Heart right ventricle (tissue), 16 donors: ENCODE measurements at regions not wholly inside any gene's neighbourhood (a gene's known extent, or its start where the extent isn't known, plus 50 kb on each side); places are given as distances from the start of the nearest gene placed in this dataset.

Experiments
- ATAC-seq, 8 donors: fragments of 200-7000 bp; cut with Tn5 transposase; one replicate each; pipeline ENCODE4 v1.9.1; 2020; ENCODE audit warnings: mild to moderate bottlenecking in 8 of 8, moderate library complexity in 8 of 8, moderate number of reproducible peaks in 1 of 8
- DNase-seq, 2 donors: peaks; one replicate each; pipeline ENCODE4 v3.0.0-alpha.2; 2020
- H3K27ac ChIP-seq, 10 donors: fragments of 200-600 bp; sonication (generic) in 2 of 10; one replicate each; pipeline versions ENCODE4 v1.5.0 to v1.8.0; 2020 to 2022; ENCODE audit warnings: mild to moderate bottlenecking in 3 of 10
- H3K27me3 ChIP-seq, 7 donors: fragments of 200-600 bp; one replicate each; pipeline ENCODE4 v1.8.0; 2021 to 2022; ENCODE audit warnings: mild to moderate bottlenecking in 2 of 7
- H3K36me3 ChIP-seq, 9 donors: fragments of 200-600 bp; sonication (generic) in 1 of 9; one replicate each; pipeline versions ENCODE4 v1.5.0 to v1.8.0; 2020 to 2022; ENCODE audit warnings: mild to moderate bottlenecking in 2 of 9
- H3K4me1 ChIP-seq, 9 donors: fragments of 200-600 bp; sonication (generic) in 1 of 9; one replicate each; pipeline versions ENCODE4 v1.5.0 to v1.8.0; 2020 to 2022; ENCODE audit warnings: mild to moderate bottlenecking in 4 of 9
- H3K4me3 ChIP-seq, 10 donors: fragments of 200-600 bp; sonication (generic) in 2 of 10; one replicate each; pipeline versions ENCODE4 v1.5.0 to v1.8.0; 2020 to 2022; ENCODE audit warnings: mild to moderate bottlenecking in 7 of 10, moderate library complexity in 2 of 10
- H3K9me3 ChIP-seq, 11 donors: fragments of 200-600 bp in 10 of 11; sonication (generic) in 2 of 11; one replicate each; pipeline versions ENCODE4 v1.5.0 to v1.8.0; 2013 to 2022; ENCODE audit warnings: mild to moderate bottlenecking in 2 of 11, control low read depth in 1 of 11, moderate library complexity in 1 of 11
- CTCF ChIP-seq, 9 donors: fragments of 200-600 bp; sonication (generic) in 2 of 9; IDR thresholded peaks; one replicate each; pipeline versions ENCODE4 v1.5.0 to v1.8.0; 2021 to 2022; ENCODE audit warnings: antibody characterized with exemption in 9 of 9, mild to moderate bottlenecking in 5 of 9, moderate library complexity in 1 of 9
- WGBS, 2 donors: extraction: QIAGEN DNeasy Blood & Tissue Kit; methylation state at CpG; one replicate each; pipeline ENCODE4 v1.1.7; 2013; ENCODE audit warnings: inconsistent platforms in 1 of 2; 5-methylcytosine and 5-hydroxymethylcytosine counted together
- intact Hi-C, 10 donors: fragments of 100-400 bp; cut with DNase I; formaldehyde crosslinking; loops; one replicate each; pipeline versions ENCODE4 v1.11.1 to v1.14.2; 2022
- donor health status: Arrhythmogenic right ventricular cardiomyopathy.
- donor health status: ischemic (EF 13 %, LVEDD 7.1; RV severe dilation, severe dysfunction).
- donor health status: healthy with polysubstance abuse.
- donor health status: DM: no; HTN: yes; CAD: no.
- donor health status: DM: no; HTN: no; CAD: no.
- donor health status: ischemic (EF 25% LVEDD 6.9; RV normal size, moderate dysfunction).
- donor health status: ischemic (EF 25% LVEDD 5.7; RV mildly dilated, moderate dysfunction).
- donor health status: healthy.
- donor health status: DM: yes; HTN: yes; CAD: no.
- donor health status: Ischemic cardiomyopathy.
- donor health status: ischemic (EF 35%, LVEDD 5.7; RV mildly dilated, moderate dysfunction).
- donor health status: nonischemic (EF 11% LVEDD 7.7; RV severe dilation, severe dysfunction).
- donor health status: DM: yes; HTN: yes; CAD: no.
- donor health status: PGD.
- donor health status: ischemic (EF 29% LVEDD 5.4; RV normal size, mild dysfunction).
- donor health status: nonischemic (EF 23%, LVEDD 6.1; RV moderate dilation, normal function).

GRCh38 chr12:19032826-19033225 lies 96.7 kb upstream of the PLEKHA5 start:
- no peaks in the 10 kb centered on the region for H3K36me3 ChIP-seq
- no peak overlapping the region for H3K27ac ChIP-seq
- H3K4me1 ChIP-seq: peaks cover 0 to 28% (median 17%) of the 10 kb centered on the region in 9 donors
- DNase-seq: no peak
- 85 to 88% methylated on average over 5 of the region's 5 CpGs for WGBS, 2 donors
- peaks cover 0 to 17% (median 0%) of the 10 kb centered on the region in 11 donors for H3K9me3 ChIP-seq
- no peak for TF ChIP-seq CTCF (IDR thresholded peaks at IDR 0.05)
- no peaks in the 10 kb centered on the region for H3K27me3 ChIP-seq
- intact Hi-C loops: loop anchor here in 3 of 10 donors (10.0 kb wide), 3 partner anchors 148 to 278 kb away; no protein-coding TSS in a partner anchor
- no peak for ATAC-seq
- H3K4me3 ChIP-seq: no peak overlapping the region

- Histone ChIP-seq H3K4me3 (no peak overlapping the region), H3K4me1 (peaks cover 0 to 32% (median 19%) of the 10 kb centered on the region in 9 donors), H3K27ac (no peak overlapping the region), H3K36me3 (no peaks in the 10 kb centered on the region), H3K27me3 (no peaks in the 10 kb centered on the region), H3K9me3 (peaks cover 0 to 17% (median 0%) of the 10 kb centered on the region in 11 donors)
- DNase-seq (no peak), ATAC-seq (no peak)
- TF ChIP-seq CTCF (IDR thresholded peaks at IDR 0.05): no peak
- WGBS, 2 donors: 88 to 90% methylated on average over 2 of the region's 2 CpGs
- intact Hi-C loops: loop anchor here in 3 of 10 donors (10.0 kb wide), 3 partner anchors 148 to 278 kb away; no protein-coding TSS in a partner anchor
These were observed 96.3 kb upstream of the PLEKHA5 start for GRCh38 chr12:19033244-19033643.

GRCh38 chr12:19034937-19035336 lies 94.6 kb upstream of the PLEKHA5 start:
- TF ChIP-seq CTCF (IDR thresholded peaks at IDR 0.05): no peak
- DNase-seq (no peak), ATAC-seq (no peak)
- H3K4me1 ChIP-seq: peaks cover 0 to 48% (median 23%) of the 10 kb centered on the region in 9 donors
- intact Hi-C loops: loop anchor here in 5 of 10 donors (5.0 to 10.0 kb wide), 9 partner anchors 97 to 283 kb away; no protein-coding TSS in a partner anchor
- peaks cover 0 to 17% (median 0%) of the 10 kb centered on the region in 11 donors for H3K9me3 ChIP-seq
- peak overlapping the region in 5 of 10 donors; percentile 14 to 83 (median 59) for H3K27ac ChIP-seq
- WGBS, 2 donors: 57 to 60% methylated on average over 2 of the region's 2 CpGs
- no peaks in the 10 kb centered on the region for H3K27me3 ChIP-seq
- H3K36me3 ChIP-seq: no peaks in the 10 kb centered on the region
- H3K4me3 ChIP-seq: no peak overlapping the region

GRCh38 chr12:19035536-19035935 lies 94.0 kb upstream of the PLEKHA5 start:
- peak overlapping the region in 8 of 10 donors; percentile 14 to 83 (median 80) for H3K27ac ChIP-seq
- TF ChIP-seq CTCF (IDR thresholded peaks at IDR 0.05): no peak
- peaks cover 0 to 17% (median 0%) of the 10 kb centered on the region in 11 donors for H3K9me3 ChIP-seq
- intact Hi-C loops: loop anchor here in 5 of 10 donors (5.0 to 10.0 kb wide), 9 partner anchors 97 to 283 kb away; no protein-coding TSS in a partner anchor
- H3K4me1 ChIP-seq: peaks cover 0 to 51% (median 28%) of the 10 kb centered on the region in 9 donors
- H3K27me3 ChIP-seq: no peaks in the 10 kb centered on the region
- ATAC-seq (peak; percentile 49 to 85 (median 68)), DNase-seq (no peak)
- no peak overlapping the region for H3K4me3 ChIP-seq
- no peaks in the 10 kb centered on the region for H3K36me3 ChIP-seq
- WGBS, 2 donors: 43 to 58% methylated on average over 1 of the region's 1 CpG
